GM13976 (cell line): ENCODE measurements at regions not wholly inside any gene's neighbourhood (a gene's known extent, or its start where the extent isn't known, plus 50 kb on each side); places are given as distances from the start of the nearest gene placed in this dataset.

Experiments used
- DNase-seq: peaks from one replicate; pipeline ENCODE4 v3.0.0; 2012; ENCODE audit warnings: low spot score
- CTCF ChIP-seq: IDR thresholded peaks from 2 replicates; pipeline ENCODE4 v1.5.1; 2012; ENCODE audit warnings: borderline replicate concordance, mild to moderate bottlenecking; ENCODE audit not compliant: insufficient read depth; ENCODE audit errors: extremely low read depth, missing control alignments, control extremely low read depth
- in situ Hi-C: fragments of 300-500 bp; cut with MboI; formaldehyde crosslinking; loops from one replicate; pipeline ENCODE4 v1.12.0; 2022; ENCODE audit warnings: low sequenced_read_pairs, mixed read lengths, inconsistent platforms; ENCODE audit not compliant: unreplicated experiment

- in situ Hi-C loops = no loop called here
- no peak for DNase-seq
- TF ChIP-seq CTCF = no peak
These were observed 179.5 kb downstream of the ZFP64 start for GRCh38 chr20:52012079-52012478.

GRCh38 chr20:52011093-52011492 is 180.5 kb downstream of the ZFP64 start:
- no peak for DNase-seq
- no peak for TF ChIP-seq CTCF
- in situ Hi-C loops = no loop called here

GRCh38 chr20:52010541-52010940 is 181.0 kb downstream of the ZFP64 start:
- in situ Hi-C loops = no loop called here
- no peak for TF ChIP-seq CTCF
- no peak for DNase-seq

GRCh38 chr20:52008874-52009273 is 182.7 kb downstream of the ZFP64 start:
- in situ Hi-C loops = no loop called here
- no peak for TF ChIP-seq CTCF
- no peak for DNase-seq

DNA sequence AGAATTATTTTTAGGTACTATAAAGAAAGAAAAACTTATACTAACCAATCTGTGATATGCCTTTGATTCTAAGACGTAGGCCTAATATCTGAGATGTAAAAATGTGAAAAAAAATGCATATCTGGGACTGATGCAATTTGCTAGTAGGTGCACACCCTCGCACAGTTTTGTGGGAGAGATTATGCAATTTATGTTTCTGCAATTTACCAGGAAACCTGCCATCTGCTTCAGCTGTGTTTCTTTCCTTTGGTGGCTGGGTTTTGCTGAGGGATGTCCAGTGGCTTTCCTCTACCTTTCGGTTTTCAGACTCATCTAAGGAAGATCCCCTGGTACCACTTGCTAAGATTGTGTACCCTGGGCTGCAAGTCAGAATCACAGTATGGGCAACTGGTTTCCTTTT is 186.9 kb downstream of the ZFP64 start:
- in situ Hi-C loops = no loop called here
- no peak for DNase-seq

DNA sequence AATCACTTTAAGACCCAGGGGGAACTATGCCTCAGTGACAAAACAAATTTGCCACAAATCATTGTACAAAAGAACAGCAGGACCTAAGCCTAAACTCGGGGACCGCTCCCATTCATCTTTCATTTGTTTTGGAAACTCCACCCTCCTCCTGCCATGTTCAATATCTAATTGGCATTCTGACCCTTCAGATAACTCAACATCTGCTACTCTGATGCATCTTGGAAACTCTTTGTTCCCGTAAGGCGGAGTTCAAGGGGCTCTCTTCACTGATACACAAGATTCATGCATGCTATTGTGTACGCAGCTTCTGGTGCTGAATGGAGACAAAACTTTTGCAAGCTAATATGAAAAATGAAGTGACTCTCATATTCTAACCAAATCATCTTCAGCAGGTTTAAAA is 187.6 kb downstream of the ZFP64 start:
- in situ Hi-C loops = no loop called here
- no peak for DNase-seq
- no peak for TF ChIP-seq CTCF

More for the DNA sequence above, 186.9 kb downstream of the ZFP64 start:
- no peak for TF ChIP-seq CTCF

DNA sequence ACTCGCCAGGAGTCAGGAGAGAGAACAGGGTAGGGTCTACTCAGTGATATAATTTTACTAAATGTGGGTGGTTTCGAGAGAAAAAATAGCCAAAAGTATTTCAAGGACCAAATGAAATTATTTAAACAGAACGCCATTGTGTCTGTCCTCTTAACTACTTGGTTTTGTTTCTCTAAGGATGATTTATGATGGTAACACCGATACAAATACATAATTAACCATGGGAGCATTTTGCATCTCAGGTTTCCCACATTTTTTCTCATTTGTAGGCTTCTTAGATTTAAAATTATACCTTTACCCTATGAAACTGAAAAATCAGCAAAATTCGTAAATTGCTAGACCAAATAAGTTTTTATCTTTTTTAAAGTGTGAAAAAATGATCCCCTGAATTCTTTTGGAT is 188.2 kb downstream of the ZFP64 start:
- DNase-seq = no peak
- in situ Hi-C loops = no loop called here
- TF ChIP-seq CTCF = no peak
